GM12891 (cell line): ENCODE measurements at regions not wholly inside any gene's neighbourhood (a gene's known extent, or its start where the extent isn't known, plus 50 kb on each side); places are given as distances from the start of the nearest gene placed in this dataset.

Experiments
- PAX5 ChIP-seq: IDR thresholded peaks from 2 replicates; pipeline ENCODE4 v1.6.1; 2011; ENCODE audit warnings: low read length, moderate library complexity, mild to moderate bottlenecking; ENCODE audit not compliant: insufficient read depth, severe bottlenecking
- POLR2A ChIP-seq: IDR thresholded peaks from 2 replicates; pipeline ENCODE4 v1.6.1; 2011; ENCODE audit warnings: low read depth, low read length, control low read depth
- POLR2AphosphoS5 ChIP-seq: IDR thresholded peaks from 2 replicates; pipeline ENCODE4 v1.6.1; 2011; ENCODE audit warnings: low read depth, low read length, control low read depth
- POU2F2 ChIP-seq: IDR thresholded peaks from 2 replicates; pipeline ENCODE4 v1.6.1; 2011; ENCODE audit warnings: low read depth, mild to moderate bottlenecking, control low read depth, low read length, moderate library complexity
- SPI1 ChIP-seq: IDR thresholded peaks from 2 replicates; pipeline ENCODE4 v1.6.1; 2011; ENCODE audit warnings: low read depth, low read length, control low read depth
- TAF1 ChIP-seq: IDR thresholded peaks from 2 replicates; pipeline ENCODE4 v1.6.1; 2011; ENCODE audit warnings: low read depth, low read length, control low read depth

GRCh38 chr10:78302739-78302988 lies 269.0 kb downstream of the RPS24 start:
- no peak for TF ChIP-seq POLR2A
- no peak for TF ChIP-seq POLR2AphosphoS5
- no peak for TF ChIP-seq TAF1
- TF ChIP-seq PAX5: no peak
- no peak for TF ChIP-seq SPI1
- TF ChIP-seq POU2F2: no peak
